DOHH2 (cell line): ENCODE measurements at regions not wholly inside any gene's neighbourhood (a gene's known extent, or its start where the extent isn't known, plus 50 kb on each side); places are given as distances from the start of the nearest gene placed in this dataset.
"Not testable (repeated sequence)": the region's sequence is repeated elsewhere in the genome, so short reads cannot be mapped to it uniquely, and the experiment has no call there.

ENCODE experiments used
- EZH2phosphoT487 ChIP-seq: fragments of 200-600 bp; sonication (generic); IDR thresholded peaks from 2 replicates; pipeline ENCODE4 v1.6.1; 2017; ENCODE audit warnings: borderline replicate concordance, mild to moderate bottlenecking, antibody characterized with exemption, low read length, moderate library complexity, mixed read lengths
- TF ChIP-seq, protein P1 (sequence below): fragments of 200-600 bp; sonication (generic); IDR thresholded peaks from one replicate; pipeline ENCODE4 v1.5.1; 2014; ENCODE audit warnings: antibody characterized with exemption, mild to moderate bottlenecking, low read depth, low read length; ENCODE audit not compliant: poor library complexity, severe bottlenecking

DNA sequence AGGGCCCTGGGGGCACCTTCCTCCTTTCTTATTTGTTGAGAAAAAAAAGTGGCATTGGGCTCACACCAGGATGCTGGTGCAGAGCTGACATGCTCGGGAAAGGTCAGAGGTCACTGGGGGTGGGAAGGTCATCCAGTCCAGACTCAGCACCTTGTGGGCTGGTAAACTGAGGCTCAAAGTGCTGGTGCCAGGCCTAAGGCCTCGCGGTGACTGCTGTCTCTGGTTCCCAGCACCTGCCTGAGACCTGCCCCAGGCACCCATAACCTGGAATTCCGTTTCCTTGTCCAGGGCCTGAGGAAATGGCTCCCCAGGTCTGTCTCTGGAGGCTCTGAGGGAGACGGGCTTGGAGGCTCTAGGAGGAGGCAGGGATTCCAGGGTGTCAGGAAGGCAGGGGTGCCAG lies 521.0 kb downstream of the GOLGA6L6 start:
- TF ChIP-seq, protein P1, sequence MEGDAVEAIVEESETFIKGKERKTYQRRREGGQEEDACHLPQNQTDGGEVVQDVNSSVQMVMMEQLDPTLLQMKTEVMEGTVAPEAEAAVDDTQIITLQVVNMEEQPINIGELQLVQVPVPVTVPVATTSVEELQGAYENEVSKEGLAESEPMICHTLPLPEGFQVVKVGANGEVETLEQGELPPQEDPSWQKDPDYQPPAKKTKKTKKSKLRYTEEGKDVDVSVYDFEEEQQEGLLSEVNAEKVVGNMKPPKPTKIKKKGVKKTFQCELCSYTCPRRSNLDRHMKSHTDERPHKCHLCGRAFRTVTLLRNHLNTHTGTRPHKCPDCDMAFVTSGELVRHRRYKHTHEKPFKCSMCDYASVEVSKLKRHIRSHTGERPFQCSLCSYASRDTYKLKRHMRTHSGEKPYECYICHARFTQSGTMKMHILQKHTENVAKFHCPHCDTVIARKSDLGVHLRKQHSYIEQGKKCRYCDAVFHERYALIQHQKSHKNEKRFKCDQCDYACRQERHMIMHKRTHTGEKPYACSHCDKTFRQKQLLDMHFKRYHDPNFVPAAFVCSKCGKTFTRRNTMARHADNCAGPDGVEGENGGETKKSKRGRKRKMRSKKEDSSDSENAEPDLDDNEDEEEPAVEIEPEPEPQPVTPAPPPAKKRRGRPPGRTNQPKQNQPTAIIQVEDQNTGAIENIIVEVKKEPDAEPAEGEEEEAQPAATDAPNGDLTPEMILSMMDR, result not testable (repeated sequence)
- TF ChIP-seq EZH2phosphoT487, result not testable (repeated sequence)
